Choroid plexus epithelial cell (primary cell): ENCODE measurements at regions not wholly inside any gene's neighbourhood (a gene's known extent, or its start where the extent isn't known, plus 50 kb on each side); places are given as distances from the start of the nearest gene placed in this dataset.

ENCODE experiments used
- DNase-seq: peaks from one replicate; pipeline ENCODE4 v3.0.0-alpha.2; 2010; ENCODE audit warnings: low read depth
- H3K4me3 ChIP-seq: 2 replicates; pipeline ENCODE4 v1.5.1; 2011; ENCODE audit warnings: low read depth, mild to moderate bottlenecking, control low read depth, low read length, moderate library complexity
- CTCF ChIP-seq: conservative IDR thresholded peaks from 2 replicates; pipeline ENCODE4 v1.5.1; 2011; ENCODE audit warnings: low read depth, mild to moderate bottlenecking, control low read depth, inconsistent platforms, low read length, moderate library complexity

DNA sequence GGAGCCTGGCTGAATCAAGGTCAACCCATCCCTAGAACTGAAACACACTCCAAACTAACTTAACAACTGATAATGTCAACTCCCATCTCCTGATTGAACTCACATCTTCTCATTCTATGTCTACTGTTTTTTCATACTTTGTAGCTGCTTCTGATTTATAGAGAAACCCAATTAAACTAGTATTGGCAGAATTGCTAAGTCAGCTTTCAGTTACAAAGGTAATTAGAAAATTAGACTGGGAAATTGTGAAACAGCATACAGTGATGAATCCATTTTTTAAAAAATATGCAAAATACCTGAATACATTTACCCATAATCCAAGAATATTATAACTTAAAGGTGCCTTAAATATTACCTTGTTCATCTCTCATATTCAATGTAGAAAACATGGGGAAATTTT lies 535.2 kb upstream of the CLINT1 start:
- no peak overlapping the region for H3K4me3 ChIP-seq
- DNase-seq: no peak
- TF ChIP-seq CTCF: no peak

- H3K4me3 ChIP-seq: no peak overlapping the region
- no peak for DNase-seq
- no peak for TF ChIP-seq CTCF
Observed at GRCh38 chr5:158393457-158393856, 534.5 kb upstream of the CLINT1 start.

- H3K4me3 ChIP-seq: no peak overlapping the region
- TF ChIP-seq CTCF: no peak
Observed at GRCh38 chr5:158392753-158393152, 533.8 kb upstream of the CLINT1 start.

GRCh38 chr5:158390577-158390976 lies 531.6 kb upstream of the CLINT1 start:
- TF ChIP-seq CTCF: no peak
- H3K4me3 ChIP-seq: no peak overlapping the region
- peak; percentile 59 for DNase-seq

More at GRCh38 chr5:158392753-158393152, 533.8 kb upstream of the CLINT1 start:
- no peak for DNase-seq

GRCh38 chr5:158389786-158390185 lies 530.8 kb upstream of the CLINT1 start:
- DNase-seq: no peak
- no peak overlapping the region for H3K4me3 ChIP-seq
- TF ChIP-seq CTCF: no peak

GRCh38 chr5:158388021-158388420 lies 529.1 kb upstream of the CLINT1 start:
- H3K4me3 ChIP-seq: no peak overlapping the region
- no peak for TF ChIP-seq CTCF
- no peak for DNase-seq

- H3K4me3 ChIP-seq: no peak overlapping the region
- TF ChIP-seq CTCF: no peak
- DNase-seq: no peak
Observed at GRCh38 chr5:158387499-158387898, 528.6 kb upstream of the CLINT1 start.
